Gastrocnemius medialis (tissue), 4 donors: ENCODE measurements at regions not wholly inside any gene's neighbourhood (a gene's known extent, or its start where the extent isn't known, plus 50 kb on each side); places are given as distances from the start of the nearest gene placed in this dataset.
"Not testable (repeated sequence)": the region's sequence is repeated elsewhere in the genome, so short reads cannot be mapped to it uniquely, and the experiment has no call there.

Experiments used
- POLR2A ChIP-seq, 2 donors: fragments of 450-650 bp; IDR thresholded peaks; one replicate each; pipeline ENCODE4 v1.6.1; 2017; ENCODE audit warnings: antibody characterized with exemption in 2 of 2, mild to moderate bottlenecking in 2 of 2, moderate library complexity in 2 of 2
- TF ChIP-seq, protein P1 (sequence below), 5 experiments: fragments of 450-650 bp in 3 of 5; fragments of 200-600 bp in 2 of 5; sonication (generic) in 2 of 5; IDR thresholded peaks in 4 of 5; conservative IDR thresholded peaks in 1 of 5; 1 replicate in 4 of 5; 2 replicates in 1 of 5; pipeline ENCODE4 v1.5.1; 2016 to 2019; ENCODE audit warnings: antibody characterized with exemption in 5 of 5, mild to moderate bottlenecking in 3 of 5, moderate library complexity in 3 of 5

DNA sequence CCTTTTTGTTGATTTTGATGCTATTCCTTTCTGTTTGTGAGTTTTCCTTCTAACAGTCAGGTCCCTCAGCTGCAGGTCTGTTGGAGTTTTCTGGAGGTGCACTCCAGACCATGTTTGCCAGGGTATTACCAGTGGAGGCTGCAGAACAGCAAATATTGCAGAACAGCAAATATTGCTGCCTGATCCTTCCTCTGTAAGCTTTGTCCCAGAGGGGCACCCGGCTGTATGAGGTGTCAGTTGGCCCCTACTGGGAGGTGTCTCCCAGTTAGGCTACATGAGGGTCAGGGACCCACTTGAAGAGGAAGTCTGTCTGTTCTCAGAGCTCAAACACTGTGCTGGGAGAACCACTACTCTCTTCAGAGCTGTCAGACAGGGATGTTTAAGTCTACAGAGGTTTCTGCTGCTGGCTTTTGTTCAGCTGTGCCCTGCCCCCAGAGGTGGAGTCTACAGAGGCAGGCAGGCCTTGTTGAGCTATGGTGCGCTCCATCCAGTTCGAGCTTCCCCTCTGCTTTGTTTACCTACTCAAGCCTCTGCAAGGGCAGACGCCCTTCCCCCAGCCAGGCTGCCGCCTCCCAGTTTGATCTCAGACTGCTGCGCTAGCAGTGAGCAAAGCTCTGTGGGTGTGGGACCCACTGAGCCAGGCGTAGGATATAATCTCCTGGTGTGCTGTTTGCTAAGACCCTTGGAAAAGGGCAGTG, 70.3 kb upstream of the CECR2 start:
- TF ChIP-seq, protein P1, sequence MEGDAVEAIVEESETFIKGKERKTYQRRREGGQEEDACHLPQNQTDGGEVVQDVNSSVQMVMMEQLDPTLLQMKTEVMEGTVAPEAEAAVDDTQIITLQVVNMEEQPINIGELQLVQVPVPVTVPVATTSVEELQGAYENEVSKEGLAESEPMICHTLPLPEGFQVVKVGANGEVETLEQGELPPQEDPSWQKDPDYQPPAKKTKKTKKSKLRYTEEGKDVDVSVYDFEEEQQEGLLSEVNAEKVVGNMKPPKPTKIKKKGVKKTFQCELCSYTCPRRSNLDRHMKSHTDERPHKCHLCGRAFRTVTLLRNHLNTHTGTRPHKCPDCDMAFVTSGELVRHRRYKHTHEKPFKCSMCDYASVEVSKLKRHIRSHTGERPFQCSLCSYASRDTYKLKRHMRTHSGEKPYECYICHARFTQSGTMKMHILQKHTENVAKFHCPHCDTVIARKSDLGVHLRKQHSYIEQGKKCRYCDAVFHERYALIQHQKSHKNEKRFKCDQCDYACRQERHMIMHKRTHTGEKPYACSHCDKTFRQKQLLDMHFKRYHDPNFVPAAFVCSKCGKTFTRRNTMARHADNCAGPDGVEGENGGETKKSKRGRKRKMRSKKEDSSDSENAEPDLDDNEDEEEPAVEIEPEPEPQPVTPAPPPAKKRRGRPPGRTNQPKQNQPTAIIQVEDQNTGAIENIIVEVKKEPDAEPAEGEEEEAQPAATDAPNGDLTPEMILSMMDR (IDR thresholded peaks at IDR 0.05 in 4 of 5, conservative IDR thresholded peaks at IDR 0.05 in 1 of 5), result not testable (repeated sequence)
- TF ChIP-seq POLR2A (IDR thresholded peaks at IDR 0.05), result not testable (repeated sequence)
